ENCODE measurements at regions not wholly inside any gene's neighbourhood (a gene's known extent, or its start where the extent isn't known, plus 50 kb on each side); places are given as distances from the start of the nearest gene placed in this dataset.

- Mint-ChIP-seq H3K4me1 (no peaks in the 10 kb centered on the region), H3K27ac (no peak overlapping the region), H3K36me3 (ENCODE audit: low read depth) (no peaks in the 10 kb centered on the region), H3K27me3 (peaks cover 4% of the 10 kb centered on the region), H3K9me3 (ENCODE audit: low read depth) (no peaks in the 10 kb centered on the region), H3K4me3 (no peak overlapping the region)
- CTCF ChIA-PET, result no interaction called here
- intact Hi-C loops (cut with DNase I, micrococcal nuclease), result no loop called here
- POLR2A ChIA-PET, result no interaction called here
- ATAC-seq, result no peak
- no peak for DNase-seq
Observed at GRCh38 chr6:1087154-1087843, 224.6 kb upstream of the FOXQ1 start.

GRCh38 chr6:1086446-1087153 is 225.3 kb upstream of the FOXQ1 start:
- intact Hi-C loops (cut with DNase I, micrococcal nuclease), result no loop called here
- no peak for DNase-seq
- ChIA-PET CTCF (no interaction called here), POLR2A (no interaction called here)
- Mint-ChIP-seq H3K9me3 (ENCODE audit: low read depth) (no peaks in the 10 kb centered on the region), H3K4me3 (no peak overlapping the region), H3K27ac (no peak overlapping the region), H3K36me3 (ENCODE audit: low read depth) (no peaks in the 10 kb centered on the region), H3K4me1 (no peaks in the 10 kb centered on the region), H3K27me3 (peaks cover 4% of the 10 kb centered on the region)
- no peak for ATAC-seq

GRCh38 chr6:1082285-1082935 is 229.5 kb upstream of the FOXQ1 start:
- CTCF ChIA-PET, result no interaction called here
- no peaks in the 10 kb centered on the region for H3K9me3 Mint-ChIP-seq (ENCODE audit: low read depth)
- no peak overlapping the region for H3K4me3 Mint-ChIP-seq
- ATAC-seq (no peak), DNase-seq (no peak)
- POLR2A ChIA-PET, result interaction anchor here (0.6 kb wide), 1 partner anchor 112 kb away, joined by 5 read pairs; no protein-coding TSS in a partner anchor
- peaks cover 1% of the 10 kb centered on the region for H3K27me3 Mint-ChIP-seq
- H3K27ac Mint-ChIP-seq, result no peak overlapping the region
- intact Hi-C loops (cut with DNase I, micrococcal nuclease), result no loop called here
- H3K4me1 Mint-ChIP-seq, result no peaks in the 10 kb centered on the region
- H3K36me3 Mint-ChIP-seq (ENCODE audit: low read depth), result no peaks in the 10 kb centered on the region

GRCh38 chr6:1081551-1082284 is 230.2 kb upstream of the FOXQ1 start:
- H3K27ac Mint-ChIP-seq, result no peak overlapping the region
- POLR2A ChIA-PET, result no interaction called here
- no peak overlapping the region for H3K4me3 Mint-ChIP-seq
- H3K27me3 Mint-ChIP-seq, result no peaks in the 10 kb centered on the region
- CTCF ChIA-PET, result no interaction called here
- no peaks in the 10 kb centered on the region for H3K9me3 Mint-ChIP-seq (ENCODE audit: low read depth)
- no peak for DNase-seq
- no peaks in the 10 kb centered on the region for H3K36me3 Mint-ChIP-seq (ENCODE audit: low read depth)
- no peak for ATAC-seq
- intact Hi-C loops (cut with DNase I, micrococcal nuclease), result no loop called here
- no peaks in the 10 kb centered on the region for H3K4me1 Mint-ChIP-seq

GRCh38 chr6:1080453-1081337 is 231.2 kb upstream of the FOXQ1 start:
- no peak for ATAC-seq
- CTCF ChIA-PET, result no interaction called here
- Mint-ChIP-seq H3K27ac (no peak overlapping the region), H3K27me3 (peaks cover 2% of the 10 kb centered on the region), H3K36me3 (ENCODE audit: low read depth) (no peaks in the 10 kb centered on the region), H3K4me3 (no peak overlapping the region), H3K4me1 (no peaks in the 10 kb centered on the region), H3K9me3 (ENCODE audit: low read depth) (no peaks in the 10 kb centered on the region)
- POLR2A ChIA-PET, result no interaction called here
- no peak for DNase-seq
- intact Hi-C loops (cut with DNase I, micrococcal nuclease), result no loop called here

GRCh38 chr6:1079525-1079924 is 232.4 kb upstream of the FOXQ1 start:
- DNase-seq, result no peak
- H3K36me3 Mint-ChIP-seq (ENCODE audit: low read depth), result no peaks in the 10 kb centered on the region
- H3K9me3 Mint-ChIP-seq (ENCODE audit: low read depth), result no peaks in the 10 kb centered on the region
- no peak overlapping the region for H3K4me3 Mint-ChIP-seq
- ChIA-PET POLR2A (no interaction called here), CTCF (no interaction called here)
- ATAC-seq, result no peak
- H3K4me1 Mint-ChIP-seq, result no peaks in the 10 kb centered on the region
- no peak overlapping the region for H3K27ac Mint-ChIP-seq
- peaks cover 3% of the 10 kb centered on the region for H3K27me3 Mint-ChIP-seq
- intact Hi-C loops (cut with DNase I, micrococcal nuclease), result no loop called here

GRCh38 chr6:1077478-1078416 is 234.2 kb upstream of the FOXQ1 start:
- Mint-ChIP-seq H3K27ac (no peak overlapping the region), H3K4me1 (no peaks in the 10 kb centered on the region), H3K4me3 (no peak overlapping the region), H3K27me3 (peaks cover 5% of the 10 kb centered on the region), H3K36me3 (ENCODE audit: low read depth) (no peaks in the 10 kb centered on the region), H3K9me3 (ENCODE audit: low read depth) (no peaks in the 10 kb centered on the region)
- ChIA-PET CTCF (no interaction called here), POLR2A (no interaction called here)
- intact Hi-C loops (cut with DNase I, micrococcal nuclease), result no loop called here
- DNase-seq (no peak), ATAC-seq (no peak)

GRCh38 chr6:1076531-1077459 is 235.1 kb upstream of the FOXQ1 start:
- no peaks in the 10 kb centered on the region for H3K9me3 Mint-ChIP-seq (ENCODE audit: low read depth)
- intact Hi-C loops (cut with DNase I, micrococcal nuclease), result no loop called here
- no peaks in the 10 kb centered on the region for H3K36me3 Mint-ChIP-seq (ENCODE audit: low read depth)
- H3K4me3 Mint-ChIP-seq, result no peak overlapping the region
- no peak overlapping the region for H3K27ac Mint-ChIP-seq
- POLR2A ChIA-PET, result no interaction called here
- no peak for ATAC-seq
- H3K4me1 Mint-ChIP-seq, result no peaks in the 10 kb centered on the region
- no peak for DNase-seq
- CTCF ChIA-PET, result interaction anchor here (0.7 to 1.1 kb wide), 3 partner anchors 9 to 407 kb away, joined by 3 to 4 read pairs (median 3); no protein-coding TSS in a partner anchor
- H3K27me3 Mint-ChIP-seq, result peaks cover 5% of the 10 kb centered on the region

- POLR2A ChIA-PET, result no interaction called here
- H3K4me3 Mint-ChIP-seq, result no peak overlapping the region
Observed at GRCh38 chr6:1075880-1076279, 236.0 kb upstream of the FOXQ1 start.

GRCh38 chr6:1075444-1075843 is 236.5 kb upstream of the FOXQ1 start:
- POLR2A ChIA-PET, result no interaction called here
- H3K4me1 Mint-ChIP-seq, result no peaks in the 10 kb centered on the region

More at GRCh38 chr6:1075880-1076279, 236.0 kb upstream of the FOXQ1 start:
- Mint-ChIP-seq H3K27me3 (peaks cover 5% of the 10 kb centered on the region), H3K4me1 (no peaks in the 10 kb centered on the region), H3K27ac (no peak overlapping the region), H3K36me3 (ENCODE audit: low read depth) (no peaks in the 10 kb centered on the region), H3K9me3 (ENCODE audit: low read depth) (no peaks in the 10 kb centered on the region)
- DNase-seq, result no peak
- CTCF ChIA-PET, result interaction anchor here (0.7 to 1.1 kb wide), 2 partner anchors 10 to 14 kb away, joined by 3 to 4 read pairs; no protein-coding TSS in a partner anchor
- no peak for ATAC-seq
- intact Hi-C loops (cut with DNase I, micrococcal nuclease), result no loop called here

More at GRCh38 chr6:1075444-1075843, 236.5 kb upstream of the FOXQ1 start:
- Mint-ChIP-seq H3K36me3 (ENCODE audit: low read depth) (no peaks in the 10 kb centered on the region), H3K9me3 (ENCODE audit: low read depth) (no peaks in the 10 kb centered on the region), H3K27ac (no peak overlapping the region), H3K4me3 (no peak overlapping the region), H3K27me3 (peaks cover 9% of the 10 kb centered on the region)
- intact Hi-C loops (cut with DNase I, micrococcal nuclease), result no loop called here
- CTCF ChIA-PET, result no interaction called here
- no peak for ATAC-seq
- DNase-seq, result no peak

Data from activated CD4-positive, alpha-beta T cell treated with anti-CD3 and anti-CD28 coated beads for 36 hours (primary cell).